Cardiac muscle cell (in vitro differentiated cells and primary cell): ENCODE measurements at regions not wholly inside any gene's neighbourhood (a gene's known extent, or its start where the extent isn't known, plus 50 kb on each side); places are given as distances from the start of the nearest gene placed in this dataset.

Experiments used
- DNase-seq, 2 donors: peaks; one replicate each; pipeline versions ENCODE4 v3.0.0 to v3.0.0-alpha.2; 2010 to 2017; ENCODE audit warnings: low read depth in 1 of 2, low spot score in 1 of 2
- H3K27ac ChIP-seq: fragments of 200-600 bp; sonication (generic); 2 replicates; pipeline ENCODE4 v1.5.1; 2016
- H3K27me3 ChIP-seq: fragments of 200-600 bp; sonication (generic); 2 replicates; pipeline ENCODE4 v1.6.0; 2016; ENCODE audit warnings: control low read depth
- H3K36me3 ChIP-seq: fragments of 200-600 bp; sonication (generic); 2 replicates; pipeline ENCODE4 v1.5.1; 2016; ENCODE audit warnings: control low read depth
- H3K4me1 ChIP-seq: fragments of 200-600 bp; sonication (generic); 2 replicates; pipeline ENCODE4 v1.8.1; 2017; ENCODE audit warnings: low read depth, mild to moderate bottlenecking, mixed run types
- H3K4me3 ChIP-seq: fragments of 200-600 bp; sonication (generic); 2 replicates; pipeline ENCODE4 v1.5.1; 2016; ENCODE audit warnings: mild to moderate bottlenecking
- H3K9me3 ChIP-seq: fragments of 200-600 bp; sonication (generic); 2 replicates; pipeline ENCODE4 v1.5.1; 2017; ENCODE audit warnings: low read depth, mild to moderate bottlenecking, control low read depth
- TF ChIP-seq, protein P1 (sequence below): IDR thresholded peaks from 2 replicates; pipeline ENCODE4 v1.5.1; 2012; ENCODE audit warnings: low read depth, mild to moderate bottlenecking, low read length

DNA sequence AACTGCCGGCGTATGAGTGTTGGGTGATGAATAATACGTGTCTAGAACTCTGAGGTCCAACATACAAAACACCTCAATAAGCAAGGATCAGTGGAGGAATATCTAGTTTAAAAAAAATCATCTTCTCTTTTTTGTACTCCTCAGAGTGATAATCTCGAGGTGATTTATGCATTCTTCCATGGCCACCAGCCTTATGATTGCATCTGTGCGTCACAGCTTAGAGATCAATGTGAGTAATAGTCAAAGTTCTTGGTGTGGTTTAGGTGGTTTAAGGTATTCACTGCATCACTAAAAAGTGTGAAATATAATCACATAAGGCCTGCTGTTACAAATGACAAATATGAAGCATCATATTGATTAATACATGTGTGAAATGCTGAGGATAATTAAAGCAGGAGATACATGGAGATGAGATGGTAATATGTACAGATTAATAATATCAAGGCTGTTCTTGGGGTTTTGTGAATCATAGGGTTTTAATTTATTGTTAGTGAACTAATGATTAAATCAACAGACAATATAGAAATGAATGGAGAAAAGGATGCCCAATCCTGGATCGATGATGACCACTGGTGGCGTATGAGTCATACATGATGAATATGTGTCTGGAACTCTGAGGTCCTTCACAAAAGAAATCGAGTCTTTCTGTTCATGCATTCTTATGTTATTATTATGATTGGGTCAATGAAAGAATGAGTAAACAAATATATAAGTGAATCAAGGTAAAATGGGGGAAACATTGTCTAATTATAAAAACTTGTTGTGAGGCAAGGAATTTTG, 68.8 kb upstream of the RTL1 start:
- no peak for DNase-seq
- Histone ChIP-seq H3K4me3 (no peak overlapping the region), H3K27me3 (no peaks in the 10 kb centered on the region), H3K4me1 (no peaks in the 10 kb centered on the region), H3K36me3 (no peaks in the 10 kb centered on the region), H3K27ac (no peak overlapping the region), H3K9me3 (no peaks in the 10 kb centered on the region)
- TF ChIP-seq, protein P1, sequence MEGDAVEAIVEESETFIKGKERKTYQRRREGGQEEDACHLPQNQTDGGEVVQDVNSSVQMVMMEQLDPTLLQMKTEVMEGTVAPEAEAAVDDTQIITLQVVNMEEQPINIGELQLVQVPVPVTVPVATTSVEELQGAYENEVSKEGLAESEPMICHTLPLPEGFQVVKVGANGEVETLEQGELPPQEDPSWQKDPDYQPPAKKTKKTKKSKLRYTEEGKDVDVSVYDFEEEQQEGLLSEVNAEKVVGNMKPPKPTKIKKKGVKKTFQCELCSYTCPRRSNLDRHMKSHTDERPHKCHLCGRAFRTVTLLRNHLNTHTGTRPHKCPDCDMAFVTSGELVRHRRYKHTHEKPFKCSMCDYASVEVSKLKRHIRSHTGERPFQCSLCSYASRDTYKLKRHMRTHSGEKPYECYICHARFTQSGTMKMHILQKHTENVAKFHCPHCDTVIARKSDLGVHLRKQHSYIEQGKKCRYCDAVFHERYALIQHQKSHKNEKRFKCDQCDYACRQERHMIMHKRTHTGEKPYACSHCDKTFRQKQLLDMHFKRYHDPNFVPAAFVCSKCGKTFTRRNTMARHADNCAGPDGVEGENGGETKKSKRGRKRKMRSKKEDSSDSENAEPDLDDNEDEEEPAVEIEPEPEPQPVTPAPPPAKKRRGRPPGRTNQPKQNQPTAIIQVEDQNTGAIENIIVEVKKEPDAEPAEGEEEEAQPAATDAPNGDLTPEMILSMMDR = no peak

DNA sequence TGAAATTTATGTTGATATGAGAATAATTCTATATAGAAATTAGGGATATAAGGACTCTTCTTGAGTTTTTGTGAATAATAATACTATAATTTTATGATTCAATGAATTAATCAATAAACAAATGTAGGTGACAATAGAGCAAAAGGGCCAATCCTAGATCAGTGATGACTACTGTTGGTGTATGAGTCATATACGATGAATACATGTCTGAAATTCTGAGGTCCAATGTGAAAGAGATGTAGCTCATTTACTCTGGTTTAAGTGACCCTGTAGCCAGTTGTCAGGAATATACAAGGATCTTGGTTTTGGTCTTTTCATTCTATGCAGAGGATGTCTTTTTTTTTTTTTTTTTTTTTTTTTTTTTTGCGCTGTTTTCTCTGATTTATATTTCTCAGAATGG, 72.1 kb upstream of the RTL1 start:
- Histone ChIP-seq H3K9me3 (no peaks in the 10 kb centered on the region), H3K27ac (no peak overlapping the region)
- no peak for DNase-seq

DNA sequence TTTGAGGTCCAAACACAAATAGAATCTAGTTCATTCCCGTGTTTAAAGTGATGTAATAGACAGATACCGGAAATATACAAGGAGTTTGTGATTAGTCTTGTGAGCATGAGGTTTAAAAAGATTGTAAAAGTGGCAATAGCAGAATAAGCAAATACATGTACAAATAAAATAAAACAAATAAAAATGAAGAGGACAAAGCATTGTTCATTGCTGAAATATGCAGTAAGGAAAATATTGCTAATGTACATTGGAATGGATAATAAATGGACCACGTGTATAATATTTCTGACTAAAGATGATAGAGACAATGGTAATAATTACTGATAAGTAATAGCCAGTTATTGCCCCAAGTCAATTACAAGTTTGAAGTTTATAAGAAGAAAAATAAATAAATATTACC, 75.6 kb upstream of the RTL1 start:
- DNase-seq = no peak
- no peak overlapping the region for H3K27ac ChIP-seq
- H3K36me3 ChIP-seq = no peaks in the 10 kb centered on the region
- TF ChIP-seq, protein P1 = no peak
- H3K4me3 ChIP-seq = no peak overlapping the region
- no peaks in the 10 kb centered on the region for H3K4me1 ChIP-seq
- no peaks in the 10 kb centered on the region for H3K9me3 ChIP-seq
- H3K27me3 ChIP-seq = no peaks in the 10 kb centered on the region

More for the DNA sequence above, 72.1 kb upstream of the RTL1 start:
- Histone ChIP-seq H3K4me1 (no peaks in the 10 kb centered on the region), H3K27me3 (no peaks in the 10 kb centered on the region), H3K4me3 (no peak overlapping the region), H3K36me3 (no peaks in the 10 kb centered on the region)
- TF ChIP-seq, protein P1 = no peak

DNA sequence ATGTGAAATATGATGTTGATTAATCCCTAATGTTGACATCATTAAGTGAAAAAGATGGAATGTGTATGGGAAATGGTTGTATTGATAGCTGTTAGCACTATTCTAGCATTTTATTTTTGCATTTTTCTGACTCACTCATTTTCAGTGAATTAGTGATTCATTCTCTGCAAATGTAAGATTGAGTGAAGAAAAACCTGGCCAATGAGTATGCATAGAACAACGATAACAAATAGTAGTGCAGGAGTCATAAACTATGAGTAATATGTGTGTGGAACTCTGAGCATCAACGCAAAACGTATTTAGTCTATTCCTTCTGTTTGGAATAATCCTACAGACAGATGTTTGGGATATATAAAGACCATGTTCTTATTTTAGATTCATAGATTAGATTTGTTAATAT, 76.3 kb upstream of the RTL1 start:
- Histone ChIP-seq H3K9me3 (no peaks in the 10 kb centered on the region), H3K27me3 (no peaks in the 10 kb centered on the region), H3K36me3 (no peaks in the 10 kb centered on the region), H3K4me1 (no peaks in the 10 kb centered on the region), H3K4me3 (no peak overlapping the region), H3K27ac (no peak overlapping the region)
- TF ChIP-seq, protein P1 = no peak
- DNase-seq = peak in 1 of 2 donors; percentile 43

GRCh38 chr14:100980823-100981222, 77.3 kb upstream of the RTL1 start:
- Histone ChIP-seq H3K27ac (no peak overlapping the region), H3K27me3 (no peaks in the 10 kb centered on the region), H3K4me1 (no peaks in the 10 kb centered on the region), H3K36me3 (no peaks in the 10 kb centered on the region), H3K9me3 (no peaks in the 10 kb centered on the region), H3K4me3 (no peak overlapping the region)
- TF ChIP-seq, protein P1 = no peak
- no peak for DNase-seq
